ENCODE measurements at regions not wholly inside any gene's neighbourhood (a gene's known extent, or its start where the extent isn't known, plus 50 kb on each side); places are given as distances from the start of the nearest gene placed in this dataset.

DNA sequence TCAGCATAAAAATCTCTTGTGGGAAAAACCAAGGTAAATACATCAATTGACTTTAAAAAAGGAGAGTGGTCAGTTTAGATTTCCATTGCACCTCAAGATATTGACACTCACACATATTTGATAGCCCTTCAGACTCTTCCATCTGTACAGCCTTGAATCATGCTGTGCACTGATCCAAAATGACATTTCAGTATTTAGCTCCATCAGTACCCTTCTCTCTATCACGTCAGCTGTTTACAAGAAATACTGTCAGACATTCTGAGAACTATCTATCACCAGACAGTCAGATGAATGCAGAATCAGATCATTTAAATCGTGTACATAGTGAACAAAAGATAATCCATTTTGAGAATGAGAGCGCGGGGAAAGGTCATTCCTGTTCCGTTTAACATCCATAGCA is 511.9 kb downstream of the RPL10L start:
- TF ChIP-seq EZH2 (IDR thresholded peaks at IDR 0.05; ENCODE audit: insufficient read depth, poor library complexity, severe bottlenecking) (no peak), EZH2phosphoT487 (IDR thresholded peaks at IDR 0.05; ENCODE audit: insufficient read depth, low read depth) (no peak)
